OCI-LY7 (cell line): ENCODE measurements at regions not wholly inside any gene's neighbourhood (a gene's known extent, or its start where the extent isn't known, plus 50 kb on each side); places are given as distances from the start of the nearest gene placed in this dataset.

ENCODE experiments used
- BruUV-seq: library from RNA; stranded (reverse); fragments of 400-500 nt; replicated peaks from 2 replicates; lab custom pipeline; 2021; lab: Mats Ljungman, UMichigan
- CTCF ChIA-PET: fragments of 300-600 bp; sonication (Branson Sonifier 250); formaldehyde crosslinking; loops from one replicate; lab custom pipeline; 2022; ENCODE audit warnings: antibody characterized with exemption; ENCODE audit not compliant: unreplicated experiment; lab: Charles Lee
- POLR2A ChIA-PET: fragments of 300-600 bp; sonication (Branson Sonifier 250); formaldehyde crosslinking; loops from one replicate; lab custom pipeline; 2022; ENCODE audit warnings: antibody characterized with exemption; lab: Charles Lee
- DNase-seq: peaks from one replicate; pipeline ENCODE4 v3.0.0-alpha.2; 2015; ENCODE audit warnings: low spot score
- H2AFZ ChIP-seq: fragments of 200-600 bp; sonication (generic), shearing (Covaris generic); 2 replicates; pipeline ENCODE4 v1.6.1; 2014; ENCODE audit warnings: mild to moderate bottlenecking, antibody characterized with exemption, low read length, moderate library complexity
- H3K27ac ChIP-seq: fragments of 200-600 bp; sonication (generic); 2 replicates; pipeline ENCODE4 v1.5.1; 2014; ENCODE audit warnings: mixed run types, low read depth, mild to moderate bottlenecking, moderate library complexity, low read length, inconsistent platforms; ENCODE audit not compliant: poor library complexity, severe bottlenecking
- H3K36me3 ChIP-seq: fragments of 200-600 bp; sonication (generic); 2 replicates; pipeline ENCODE4 v1.6.1; 2014; ENCODE audit warnings: mild to moderate bottlenecking, antibody characterized with exemption, low read length, moderate library complexity, mixed read lengths; ENCODE audit not compliant: insufficient read depth
- H3K4me1 ChIP-seq: fragments of 200-600 bp; sonication (generic); 2 replicates; pipeline ENCODE4 v1.5.1; 2014; ENCODE audit warnings: mild to moderate bottlenecking, low read length; ENCODE audit not compliant: insufficient read depth, poor library complexity, severe bottlenecking
- H3K4me2 ChIP-seq: fragments of 200-600 bp; sonication (generic); 2 replicates; pipeline ENCODE4 v1.6.1; 2014; ENCODE audit warnings: mild to moderate bottlenecking, low read length
- H3K4me3 ChIP-seq: fragments of 200-600 bp; sonication (generic); 2 replicates; pipeline ENCODE4 v1.5.1; 2014; ENCODE audit warnings: mild to moderate bottlenecking, low read depth, low read length; ENCODE audit not compliant: poor library complexity, severe bottlenecking
- H3K79me2 ChIP-seq: fragments of 200-600 bp; sonication (generic); 2 replicates; pipeline ENCODE4 v1.6.1; 2016; ENCODE audit warnings: low read depth, mild to moderate bottlenecking, low read length, moderate library complexity, mixed read lengths; ENCODE audit not compliant: insufficient read depth
- H3K9me2 ChIP-seq: fragments of 200-600 bp; sonication (generic); 2 replicates; pipeline ENCODE4 v1.6.1; 2016; ENCODE audit warnings: mild to moderate bottlenecking, low read length, mixed read lengths; ENCODE audit not compliant: insufficient read depth
- H3K9me3 ChIP-seq: fragments of 200-600 bp; sonication (generic); 2 replicates; pipeline ENCODE4 v1.6.1; 2014; ENCODE audit warnings: mild to moderate bottlenecking, mixed run types, low read length, mixed read lengths
- H4K20me1 ChIP-seq: fragments of 200-600 bp; sonication (generic); 2 replicates; pipeline ENCODE4 v1.6.1; 2014; ENCODE audit warnings: mild to moderate bottlenecking, antibody characterized with exemption, low read length, moderate library complexity, mixed read lengths; ENCODE audit not compliant: insufficient read depth
- EZH2phosphoT487 ChIP-seq: fragments of 200-600 bp; sonication (generic); IDR thresholded peaks from 2 replicates; pipeline ENCODE4 v1.6.1; 2018; ENCODE audit warnings: low read depth, borderline replicate concordance, mild to moderate bottlenecking, mixed run types, antibody characterized with exemption, low read length, moderate library complexity, mixed read lengths
- intact Hi-C: fragments of 100-400 bp; cut with micrococcal nuclease; formaldehyde crosslinking; loops from one replicate; pipeline ENCODE4 v1.10.0; 2022; ENCODE audit not compliant: unreplicated experiment
- TF ChIP-seq, protein P1 (sequence below): fragments of 200-600 bp; sonication (generic); conservative IDR thresholded peaks from 2 replicates; pipeline ENCODE4 v1.5.1; 2014; ENCODE audit warnings: mild to moderate bottlenecking, antibody characterized with exemption, low read length, moderate library complexity, mixed read lengths

DNA sequence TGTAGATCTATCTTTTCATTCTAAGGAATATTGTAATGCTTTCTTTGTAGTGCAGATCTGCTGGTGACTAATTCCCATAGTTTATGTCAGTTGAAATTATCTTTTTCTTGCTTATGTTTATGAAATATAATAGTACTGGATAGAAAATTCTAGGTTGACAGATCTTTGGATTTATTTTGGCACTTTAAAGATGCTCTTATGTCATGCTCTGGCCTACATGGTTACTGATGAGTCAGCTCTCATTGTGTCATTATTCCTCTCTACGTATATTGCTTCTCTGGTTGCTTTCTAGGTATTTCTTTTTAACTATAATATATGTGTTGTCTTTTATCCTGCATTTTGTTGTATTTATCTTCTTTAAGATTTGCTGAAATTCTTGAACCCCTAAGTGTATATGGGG, 955.5 kb upstream of the CHORDC1 start:
- no peak for TF ChIP-seq EZH2phosphoT487
- TF ChIP-seq, protein P1, sequence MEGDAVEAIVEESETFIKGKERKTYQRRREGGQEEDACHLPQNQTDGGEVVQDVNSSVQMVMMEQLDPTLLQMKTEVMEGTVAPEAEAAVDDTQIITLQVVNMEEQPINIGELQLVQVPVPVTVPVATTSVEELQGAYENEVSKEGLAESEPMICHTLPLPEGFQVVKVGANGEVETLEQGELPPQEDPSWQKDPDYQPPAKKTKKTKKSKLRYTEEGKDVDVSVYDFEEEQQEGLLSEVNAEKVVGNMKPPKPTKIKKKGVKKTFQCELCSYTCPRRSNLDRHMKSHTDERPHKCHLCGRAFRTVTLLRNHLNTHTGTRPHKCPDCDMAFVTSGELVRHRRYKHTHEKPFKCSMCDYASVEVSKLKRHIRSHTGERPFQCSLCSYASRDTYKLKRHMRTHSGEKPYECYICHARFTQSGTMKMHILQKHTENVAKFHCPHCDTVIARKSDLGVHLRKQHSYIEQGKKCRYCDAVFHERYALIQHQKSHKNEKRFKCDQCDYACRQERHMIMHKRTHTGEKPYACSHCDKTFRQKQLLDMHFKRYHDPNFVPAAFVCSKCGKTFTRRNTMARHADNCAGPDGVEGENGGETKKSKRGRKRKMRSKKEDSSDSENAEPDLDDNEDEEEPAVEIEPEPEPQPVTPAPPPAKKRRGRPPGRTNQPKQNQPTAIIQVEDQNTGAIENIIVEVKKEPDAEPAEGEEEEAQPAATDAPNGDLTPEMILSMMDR, result no peak
- Histone ChIP-seq H3K4me2 (no peak overlapping the region), H3K36me3 (no peaks in the 10 kb centered on the region), H3K79me2 (no peaks in the 10 kb centered on the region), H3K9me2 (no peaks in the 10 kb centered on the region), H3K4me3 (no peak overlapping the region), H3K27ac (no peak overlapping the region), H3K4me1 (no peaks in the 10 kb centered on the region), H2AFZ (no peak overlapping the region), H3K9me3 (no peaks in the 10 kb centered on the region), H4K20me1 (no peaks in the 10 kb centered on the region)
- no peak for DNase-seq
- ChIA-PET CTCF (no interaction called here), POLR2A (interaction anchor here (0.6 kb wide), 1 partner anchor 85 kb away, joined by 7 read pairs; no protein-coding TSS in a partner anchor)
- no TSS peak for BruUV-seq
- intact Hi-C loops, result no loop called here

- Histone ChIP-seq H4K20me1 (no peaks in the 10 kb centered on the region), H3K79me2 (no peaks in the 10 kb centered on the region), H3K4me1 (no peaks in the 10 kb centered on the region), H3K4me2 (no peak overlapping the region), H3K4me3 (no peak overlapping the region), H2AFZ (no peak overlapping the region), H3K36me3 (no peaks in the 10 kb centered on the region), H3K9me2 (no peaks in the 10 kb centered on the region), H3K27ac (no peak overlapping the region), H3K9me3 (no peaks in the 10 kb centered on the region)
- intact Hi-C loops, result no loop called here
- no TSS peak for BruUV-seq
- no peak for DNase-seq
- ChIA-PET CTCF (no interaction called here), POLR2A (no interaction called here)
- no peak for TF ChIP-seq EZH2phosphoT487
- TF ChIP-seq, protein P1, result no peak
These were observed 951.9 kb upstream of the CHORDC1 start for GRCh38 chr11:91174734-91175133.

- H3K27ac ChIP-seq, result no peak overlapping the region
- intact Hi-C loops, result no loop called here
- H3K9me2 ChIP-seq, result no peaks in the 10 kb centered on the region
- H3K36me3 ChIP-seq, result no peaks in the 10 kb centered on the region
- H4K20me1 ChIP-seq, result no peaks in the 10 kb centered on the region
- H3K4me3 ChIP-seq, result no peak overlapping the region
- no peak overlapping the region for H2AFZ ChIP-seq
- no peaks in the 10 kb centered on the region for H3K79me2 ChIP-seq
- H3K9me3 ChIP-seq, result no peaks in the 10 kb centered on the region
- BruUV-seq, result no TSS peak
- no peaks in the 10 kb centered on the region for H3K4me1 ChIP-seq
- POLR2A ChIA-PET, result no interaction called here
- CTCF ChIA-PET, result no interaction called here
- H3K4me2 ChIP-seq, result no peak overlapping the region
- TF ChIP-seq, protein P1, result no peak
- TF ChIP-seq EZH2phosphoT487, result no peak
- DNase-seq, result no peak
These were observed 951.3 kb upstream of the CHORDC1 start for GRCh38 chr11:91174193-91174592.
